HG02642 (cell line): ENCODE measurements at regions not wholly inside any gene's neighbourhood (a gene's known extent, or its start where the extent isn't known, plus 50 kb on each side); places are given as distances from the start of the nearest gene placed in this dataset.

Experiments
- ATAC-seq: cut with Tn5 transposase; IDR thresholded peaks from one replicate; pipeline ENCODE4 v1.9.1; 2021; ENCODE audit warnings: mild to moderate bottlenecking; ENCODE audit not compliant: unreplicated experiment, poor library complexity

DNA sequence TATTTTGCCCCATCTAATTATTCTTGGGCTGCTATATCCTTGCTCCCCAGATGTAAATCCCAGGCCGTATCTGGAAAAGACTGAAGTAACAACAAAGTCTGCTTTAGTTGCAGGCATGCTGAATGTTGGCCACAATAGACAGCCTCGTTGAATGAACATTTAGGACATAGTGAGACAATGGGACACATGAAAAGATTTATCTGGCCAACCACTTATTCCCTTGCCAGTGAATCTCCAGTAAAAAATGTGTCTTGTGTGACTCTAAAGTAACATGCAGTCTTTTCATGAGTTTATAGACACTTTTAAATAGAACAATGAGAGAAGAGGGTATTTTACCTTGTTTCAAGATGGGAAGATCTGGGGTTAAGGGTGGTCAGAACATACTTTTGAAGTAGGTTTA lies 60.2 kb upstream of the STXBP6 start:
- no peak for ATAC-seq

DNA sequence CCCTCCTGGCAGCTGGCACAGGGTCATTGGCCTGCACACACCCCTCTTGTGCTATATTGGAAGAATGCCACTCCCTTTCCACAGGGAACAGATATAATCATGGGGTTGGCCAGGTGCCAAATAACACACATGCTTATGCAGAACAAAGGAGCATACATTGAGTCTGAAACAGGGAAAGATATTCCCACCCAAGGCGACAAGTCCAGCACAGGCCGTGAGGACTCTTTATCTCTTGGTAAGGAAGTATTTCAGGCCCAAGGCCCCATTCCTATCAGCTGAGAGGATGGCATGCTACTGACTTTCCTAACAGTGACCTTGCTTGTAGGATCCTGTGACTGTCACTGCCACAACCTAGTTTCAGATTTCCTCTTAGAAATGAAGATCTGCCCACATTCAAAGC lies 59.0 kb upstream of the STXBP6 start:
- ATAC-seq, result no peak

DNA sequence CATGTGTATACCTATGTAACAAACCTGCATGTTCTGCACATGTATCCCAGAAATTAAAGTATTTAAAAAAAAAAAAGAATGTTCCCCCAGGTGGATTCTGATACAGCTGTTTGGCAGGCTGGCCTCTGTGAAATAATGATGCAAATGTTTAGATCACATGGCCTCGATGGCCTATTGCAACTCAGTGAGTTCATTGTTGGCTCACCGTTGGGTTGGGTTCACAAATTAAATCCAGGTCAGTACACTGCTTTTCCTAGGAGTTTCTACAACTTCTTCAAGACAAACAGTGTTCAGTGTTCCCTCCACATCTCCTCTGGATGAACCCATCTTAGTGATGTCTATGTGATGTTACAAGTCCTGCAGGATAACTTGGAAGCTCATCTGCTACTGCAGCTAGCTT lies 58.3 kb upstream of the STXBP6 start:
- no peak for ATAC-seq

DNA sequence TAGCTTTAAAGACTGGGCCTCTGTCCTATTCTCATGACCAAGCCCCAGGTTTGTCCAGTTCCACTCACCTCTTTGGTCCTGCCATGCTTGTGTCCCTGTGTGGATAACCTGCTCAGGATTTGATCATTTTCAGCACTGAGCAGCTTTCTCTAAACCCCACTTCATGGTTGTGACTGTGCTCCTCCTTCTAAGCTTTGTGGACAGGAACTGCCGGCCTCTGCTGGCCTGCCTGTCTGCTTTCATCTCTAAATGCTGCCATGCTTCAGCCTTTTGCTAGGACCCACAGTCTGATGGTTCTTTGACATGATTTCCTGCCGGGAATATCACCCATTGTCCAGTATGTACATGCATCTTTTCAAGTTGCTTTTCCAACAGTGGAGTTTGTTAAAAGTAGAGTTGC lies 53.9 kb upstream of the STXBP6 start:
- no peak for ATAC-seq

DNA sequence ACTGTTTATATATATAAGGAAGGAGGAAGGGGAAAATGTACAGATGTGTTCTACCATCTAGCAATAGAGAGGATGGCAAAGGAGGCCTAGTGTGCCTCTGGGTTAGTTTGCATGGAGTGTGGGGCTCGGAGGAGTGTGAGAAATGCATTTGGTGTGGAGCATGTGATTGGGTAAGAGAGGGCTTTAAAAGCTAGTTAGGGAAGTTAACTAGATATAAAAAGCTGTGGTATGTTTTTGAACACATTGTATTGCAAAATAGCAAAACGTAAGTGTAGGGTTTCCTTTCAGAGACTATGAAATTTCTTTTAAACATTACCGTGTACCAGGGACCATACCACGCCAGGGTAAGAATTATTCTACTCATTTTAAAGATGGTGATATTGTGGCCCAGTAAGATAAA lies 53.3 kb upstream of the STXBP6 start:
- ATAC-seq, result no peak

DNA sequence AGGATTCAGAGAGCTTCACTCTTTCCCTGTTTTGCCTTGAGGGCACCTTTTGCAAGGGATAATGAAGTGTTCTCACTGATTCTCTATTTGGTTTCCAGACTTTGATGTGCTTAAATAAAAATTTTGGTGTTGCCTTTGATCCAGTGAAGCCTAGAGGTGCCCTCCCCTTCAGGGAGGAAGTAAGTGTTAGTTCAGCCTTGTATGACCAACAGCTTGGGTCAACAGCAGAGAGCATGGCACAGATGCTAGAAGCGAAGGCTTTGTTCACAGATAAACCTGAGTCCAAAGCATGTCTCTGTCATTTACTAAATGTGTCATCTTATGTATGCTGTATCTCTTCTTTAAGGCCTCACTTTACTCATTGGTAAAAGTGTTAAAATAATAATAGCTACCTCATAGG lies 52.8 kb upstream of the STXBP6 start:
- ATAC-seq, result no peak

DNA sequence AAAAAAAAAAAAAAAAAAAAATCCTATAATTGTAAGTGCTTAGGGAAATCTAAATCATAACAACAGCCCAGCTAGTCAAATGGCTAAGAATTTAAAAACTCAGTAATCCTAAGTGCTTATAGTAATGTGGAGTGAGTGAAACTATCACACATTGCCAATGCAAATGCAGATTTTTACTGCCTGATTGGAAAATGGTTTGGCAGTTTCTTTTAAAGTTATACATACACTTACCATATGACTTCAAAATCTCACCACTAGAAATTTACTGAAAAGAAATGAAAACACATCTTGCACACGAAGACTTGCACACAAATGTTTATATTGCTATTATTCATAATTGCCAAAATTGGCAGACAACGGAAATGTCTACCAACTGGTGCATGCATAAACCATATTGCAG lies 51.3 kb upstream of the STXBP6 start:
- ATAC-seq, result no peak
